ENCODE measurements at regions not wholly inside any gene's neighbourhood (a gene's known extent, or its start where the extent isn't known, plus 50 kb on each side); places are given as distances from the start of the nearest gene placed in this dataset.
"Not testable (repeated sequence)": the region's sequence is repeated elsewhere in the genome, so short reads cannot be mapped to it uniquely, and the experiment has no call there.

DNA sequence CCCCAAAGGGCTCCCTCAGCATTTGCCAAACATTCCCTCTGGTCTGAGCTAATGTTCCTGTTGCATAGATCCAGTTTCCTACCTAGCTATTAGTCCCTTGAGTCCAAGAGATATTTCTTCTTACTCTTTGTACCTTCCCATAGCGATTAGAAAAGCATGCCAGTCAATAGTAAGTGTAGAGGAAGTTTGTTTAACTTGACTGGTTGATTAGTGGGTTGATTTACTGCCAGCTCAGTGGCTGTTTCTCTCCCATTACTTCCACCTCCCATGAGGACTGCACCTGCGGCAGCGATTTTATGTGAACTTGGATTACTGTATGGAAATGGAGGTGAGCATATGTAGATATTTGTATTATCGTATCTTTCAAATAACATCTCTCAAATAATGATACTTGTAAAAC is 1748.4 kb upstream of the CELF4 start:
- peak; percentile 25 for DNase-seq (ENCODE audit: low spot score)

- peak; percentile 17 for DNase-seq (ENCODE audit: low spot score)
Observed at GRCh38 chr18:39311111-39311712, 1745.6 kb upstream of the CELF4 start.

DNA sequence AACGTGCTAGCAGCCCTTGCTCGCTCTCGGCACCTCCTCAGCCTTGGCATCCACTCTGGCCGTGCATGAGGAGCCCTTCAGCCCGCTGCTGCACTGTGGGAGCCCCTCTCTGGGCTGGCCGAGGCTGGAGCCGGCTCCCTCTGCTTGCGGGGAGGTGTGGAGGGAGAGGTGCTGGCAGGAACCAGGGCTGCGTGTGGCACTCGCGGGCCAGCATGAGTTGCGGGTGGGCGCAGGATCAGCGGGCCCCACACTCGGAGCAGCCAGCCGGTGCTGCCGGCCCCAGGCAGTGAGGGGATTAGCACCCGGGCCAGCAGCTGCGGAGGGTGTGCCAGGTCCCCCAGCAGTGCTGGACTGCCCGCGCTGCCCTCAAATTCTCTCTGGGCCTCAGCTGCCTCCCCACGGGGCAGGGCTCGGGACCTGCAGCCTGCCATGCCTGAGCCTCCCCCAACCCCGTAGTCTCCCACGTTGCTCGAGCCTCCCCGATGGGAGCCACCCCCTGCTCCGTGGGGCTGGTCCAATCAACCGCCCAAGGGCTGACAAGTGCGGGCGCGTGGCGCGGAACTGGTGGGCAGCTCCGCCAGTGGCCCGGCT is 1743.4 kb upstream of the CELF4 start:
- not testable (repeated sequence) for DNase-seq (ENCODE audit: low spot score)

DNA sequence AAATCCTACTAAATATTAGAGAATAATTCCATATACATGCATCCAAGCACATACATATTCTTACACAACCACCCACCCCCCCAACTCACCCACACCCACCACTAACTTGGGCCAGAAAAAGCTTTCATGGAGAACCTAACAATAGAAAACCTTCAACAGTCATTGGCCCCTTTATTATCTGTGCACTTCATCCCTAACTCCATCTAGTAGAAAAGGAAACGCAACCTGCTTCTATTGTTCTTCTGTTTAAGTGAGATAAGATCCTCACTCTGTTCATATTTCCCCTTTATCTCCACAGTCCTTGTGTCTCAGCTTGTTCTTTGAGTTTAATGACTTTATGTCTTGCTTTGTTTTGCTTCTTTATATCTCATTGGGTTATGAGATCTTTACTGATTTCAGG is 1740.2 kb upstream of the CELF4 start:
- DNase-seq (ENCODE audit: low spot score), result no peak

DNA sequence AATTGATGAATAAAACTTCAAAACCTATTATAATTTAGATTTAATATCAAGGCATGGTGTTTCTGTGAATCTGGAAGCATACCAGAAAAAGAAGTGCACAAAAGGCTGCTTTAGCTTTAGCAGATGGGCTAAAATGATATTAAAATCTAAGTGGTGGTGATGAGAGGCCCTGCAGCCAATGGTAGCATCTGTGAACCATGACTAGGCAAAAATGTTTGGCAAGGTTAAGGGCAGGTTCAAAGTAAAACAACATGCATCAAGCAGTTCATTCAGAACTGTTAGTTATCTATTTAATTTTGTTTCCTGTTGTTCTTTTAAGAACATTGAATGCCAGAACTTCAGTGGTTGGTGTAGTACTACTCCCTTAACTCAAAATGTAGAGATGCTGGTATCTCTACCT is 1736.9 kb upstream of the CELF4 start:
- no peak for DNase-seq (ENCODE audit: low spot score)

DNA sequence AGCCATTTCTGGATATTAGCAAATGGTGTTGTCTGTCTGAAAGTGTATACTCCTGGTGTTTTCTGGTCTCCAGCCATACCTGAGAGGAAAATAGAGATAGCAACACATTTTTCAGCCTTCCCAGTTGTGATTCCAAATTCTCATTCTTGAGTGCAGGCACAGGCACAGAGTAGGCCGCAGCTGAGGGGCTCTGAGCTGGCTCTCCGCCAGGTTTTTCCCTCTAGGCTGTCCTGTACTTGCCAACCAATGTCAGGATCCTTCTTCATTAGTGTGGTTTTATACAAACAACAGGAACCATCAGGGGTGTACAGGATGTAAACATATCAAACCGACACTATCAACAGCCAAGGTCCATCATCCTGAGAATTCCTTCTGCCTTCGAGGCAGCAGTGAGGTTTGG is 1733.6 kb upstream of the CELF4 start:
- no peak for DNase-seq (ENCODE audit: low spot score)

DNA sequence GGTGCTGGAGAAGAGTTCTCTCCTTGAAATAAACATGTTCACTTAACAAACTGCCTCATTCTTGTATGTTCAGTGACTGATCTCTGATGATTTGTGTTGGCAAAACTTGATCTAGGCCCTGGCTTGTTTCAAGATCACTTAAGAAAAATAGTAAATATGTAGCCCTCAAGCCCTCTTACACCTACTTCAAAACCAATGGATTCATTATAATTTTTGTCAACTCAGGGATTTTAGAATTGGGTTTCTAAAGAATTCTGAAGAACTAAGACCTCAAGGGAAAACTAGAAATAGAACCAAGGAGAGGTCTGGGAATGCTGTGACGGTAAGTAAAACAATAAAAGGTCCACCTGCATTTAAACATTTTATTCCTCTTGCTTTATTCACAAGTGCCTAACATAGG is 1731.6 kb upstream of the CELF4 start:
- no peak for DNase-seq (ENCODE audit: low spot score)

DNA sequence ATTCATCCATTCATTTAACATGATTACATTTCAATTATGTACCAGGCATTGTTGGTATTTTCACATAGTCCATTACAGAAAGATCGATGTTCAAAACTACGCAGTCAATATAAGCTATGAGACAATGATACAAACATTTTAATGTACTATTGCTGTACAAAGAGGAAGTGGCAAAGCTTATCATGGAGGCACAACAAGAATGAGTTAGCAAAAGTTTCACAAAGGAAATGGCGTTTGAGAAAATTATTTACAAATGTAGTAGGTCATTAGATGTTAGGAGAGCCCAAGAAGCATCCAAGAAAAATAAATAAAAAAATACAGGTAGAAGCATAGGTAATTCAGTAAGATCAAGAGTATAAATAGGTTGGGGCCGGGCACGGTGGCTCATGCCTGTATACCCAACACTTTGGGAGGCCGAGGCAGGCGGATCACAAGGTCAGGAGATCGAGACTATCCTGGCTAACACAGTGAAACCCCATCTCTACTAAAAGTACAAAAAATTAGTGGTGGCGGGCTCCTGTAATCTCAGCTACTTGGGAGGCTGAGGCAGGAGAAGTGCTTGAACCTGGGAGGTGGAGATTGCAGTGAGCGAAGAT is 1730.8 kb upstream of the CELF4 start:
- DNase-seq (ENCODE audit: low spot score), result no peak

GRCh38 chr18:39276764-39277163 is 1711.2 kb upstream of the CELF4 start:
- no peak for DNase-seq (ENCODE audit: low spot score)

DNA sequence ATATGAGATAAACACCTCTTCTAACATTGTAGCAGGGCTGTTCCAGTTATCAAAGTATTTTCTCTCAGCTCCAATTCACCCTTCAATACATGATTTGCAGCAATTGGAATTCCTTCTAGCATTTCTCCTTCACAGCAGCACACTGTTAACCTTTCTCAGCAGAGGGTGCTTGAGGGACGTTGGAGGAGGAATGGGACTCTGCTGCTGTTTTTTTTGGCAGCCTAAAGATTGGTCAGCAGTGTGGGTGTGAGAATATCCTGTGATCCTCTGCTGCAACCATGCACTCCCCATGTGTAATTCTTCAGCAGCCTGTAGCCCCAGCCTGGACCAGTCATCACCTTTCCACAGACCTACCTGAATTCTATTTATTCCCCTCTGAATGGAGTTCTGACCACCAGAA is 1708.9 kb upstream of the CELF4 start:
- DNase-seq (ENCODE audit: low spot score), result no peak

DNA sequence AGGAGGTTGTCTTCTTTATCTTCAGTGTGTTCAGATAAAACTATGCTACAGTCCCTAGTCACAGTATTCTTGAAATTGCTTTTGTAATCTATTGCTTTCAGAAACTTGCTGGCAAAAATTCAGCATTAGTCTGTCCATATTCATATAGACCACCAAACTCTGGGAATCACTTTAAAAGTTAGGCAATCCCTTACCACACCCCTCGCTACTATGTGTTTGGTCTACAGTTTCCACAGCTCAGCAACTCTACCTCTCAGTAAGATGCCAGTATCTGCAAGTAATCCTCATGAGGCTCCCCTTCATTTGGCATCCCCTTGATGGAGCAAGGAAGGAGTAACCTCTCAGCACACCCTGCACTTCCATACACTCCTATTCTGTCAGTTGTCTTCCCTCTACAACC is 1706.6 kb upstream of the CELF4 start:
- no peak for DNase-seq (ENCODE audit: low spot score)

GRCh38 chr18:39271654-39272053 is 1706.1 kb upstream of the CELF4 start:
- DNase-seq (ENCODE audit: low spot score), result no peak

DNA sequence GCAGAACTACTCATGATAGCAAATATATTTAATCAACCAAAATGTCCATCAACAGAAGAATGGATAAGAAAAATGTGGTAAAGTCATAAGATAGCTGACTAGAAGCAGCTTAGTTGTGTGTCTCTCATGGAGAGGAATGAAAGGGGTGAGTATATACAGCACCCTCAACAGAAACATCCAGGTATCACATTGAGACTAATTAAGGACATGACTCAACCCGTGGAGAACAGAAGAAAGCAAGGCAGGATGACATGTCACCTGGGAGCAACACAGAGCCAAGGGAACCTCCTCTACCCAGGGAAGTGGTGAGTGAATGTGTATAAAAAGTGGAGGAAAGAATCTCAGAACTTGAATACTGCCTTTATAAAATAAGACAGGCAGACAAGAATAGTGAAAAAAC is 1695.0 kb upstream of the CELF4 start:
- no peak for DNase-seq (ENCODE audit: low spot score)

GRCh38 chr18:39259736-39260135 is 1694.1 kb upstream of the CELF4 start:
- DNase-seq (ENCODE audit: low spot score), result no peak

DNA sequence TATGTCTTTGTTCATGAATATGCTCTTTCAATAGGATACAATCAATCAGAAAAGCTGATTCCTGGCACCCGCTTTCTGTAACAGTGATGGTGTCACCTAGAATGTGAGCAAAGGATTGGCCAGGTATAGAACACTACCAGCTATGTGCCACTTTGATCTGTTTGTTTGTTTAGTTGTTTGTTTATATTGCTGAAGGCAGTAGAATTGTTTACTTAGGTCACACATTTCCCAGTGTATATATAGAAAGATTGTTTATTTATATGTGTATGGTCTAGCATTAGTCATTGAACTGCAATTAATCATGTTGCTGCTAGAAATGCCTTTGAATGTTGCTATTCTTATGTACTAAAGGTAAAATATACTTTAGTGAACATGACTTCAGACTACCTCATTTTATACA is 1678.6 kb upstream of the CELF4 start:
- DNase-seq (ENCODE audit: low spot score), result no peak

- DNase-seq (ENCODE audit: low spot score), result no peak
Observed at GRCh38 chr18:39241534-39241933, 1675.9 kb upstream of the CELF4 start.

DNA sequence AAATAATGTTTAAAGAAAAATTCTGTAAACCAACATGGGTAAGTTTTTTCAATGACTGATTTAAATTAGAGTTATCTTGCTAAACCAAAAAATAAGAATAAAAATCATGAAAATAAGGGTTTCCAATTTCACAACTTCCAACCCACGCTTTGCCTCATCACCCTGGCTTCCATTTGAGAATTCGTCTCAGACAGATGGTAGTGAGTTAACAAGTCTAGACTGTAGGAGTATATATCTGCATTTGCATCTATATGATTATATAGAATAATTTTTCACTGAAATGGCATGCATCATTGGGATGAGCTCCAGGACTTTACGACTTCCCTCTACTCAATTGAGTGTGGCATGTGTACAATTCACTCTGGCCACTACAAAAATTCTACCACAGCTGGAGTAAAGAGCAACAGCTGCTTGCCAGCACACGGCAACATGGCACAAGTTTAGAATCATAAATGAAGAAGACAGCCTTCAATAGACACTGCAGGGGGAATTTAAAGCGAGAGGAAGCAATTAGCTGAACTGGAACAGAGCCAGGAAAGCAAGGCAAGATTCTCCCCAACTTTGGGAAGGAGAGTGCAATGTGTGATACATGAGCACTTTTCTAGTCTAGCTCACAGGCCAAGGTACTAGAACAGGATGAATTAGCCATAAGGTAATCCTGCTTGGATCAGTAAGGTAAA is 1673.5 kb upstream of the CELF4 start:
- DNase-seq (ENCODE audit: low spot score), result no peak

- no peak for DNase-seq (ENCODE audit: low spot score)
Observed at GRCh38 chr18:39235118-39235719, 1669.6 kb upstream of the CELF4 start.

GRCh38 chr18:39232937-39233336 is 1667.3 kb upstream of the CELF4 start:
- DNase-seq (ENCODE audit: low spot score), result no peak

DNA sequence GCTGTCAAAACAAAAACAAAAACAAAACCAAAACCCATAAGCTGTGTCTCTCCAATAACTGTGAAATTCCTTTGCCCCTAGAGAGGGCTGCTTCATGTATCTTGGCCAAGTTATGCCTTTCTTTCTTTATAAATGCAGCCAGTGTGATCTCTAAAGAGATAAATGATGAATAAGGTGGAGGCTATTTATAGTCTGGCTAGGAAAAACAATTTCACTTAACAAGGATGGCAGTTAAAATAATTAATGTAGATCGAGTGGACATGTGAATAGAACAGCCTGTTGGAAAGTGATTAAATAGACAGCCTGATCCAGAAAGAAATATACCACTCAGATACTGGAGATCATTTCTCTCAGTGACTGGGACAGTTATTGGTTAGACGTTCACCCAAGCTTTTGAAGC is 1666.9 kb upstream of the CELF4 start:
- no peak for DNase-seq (ENCODE audit: low spot score)

DNA sequence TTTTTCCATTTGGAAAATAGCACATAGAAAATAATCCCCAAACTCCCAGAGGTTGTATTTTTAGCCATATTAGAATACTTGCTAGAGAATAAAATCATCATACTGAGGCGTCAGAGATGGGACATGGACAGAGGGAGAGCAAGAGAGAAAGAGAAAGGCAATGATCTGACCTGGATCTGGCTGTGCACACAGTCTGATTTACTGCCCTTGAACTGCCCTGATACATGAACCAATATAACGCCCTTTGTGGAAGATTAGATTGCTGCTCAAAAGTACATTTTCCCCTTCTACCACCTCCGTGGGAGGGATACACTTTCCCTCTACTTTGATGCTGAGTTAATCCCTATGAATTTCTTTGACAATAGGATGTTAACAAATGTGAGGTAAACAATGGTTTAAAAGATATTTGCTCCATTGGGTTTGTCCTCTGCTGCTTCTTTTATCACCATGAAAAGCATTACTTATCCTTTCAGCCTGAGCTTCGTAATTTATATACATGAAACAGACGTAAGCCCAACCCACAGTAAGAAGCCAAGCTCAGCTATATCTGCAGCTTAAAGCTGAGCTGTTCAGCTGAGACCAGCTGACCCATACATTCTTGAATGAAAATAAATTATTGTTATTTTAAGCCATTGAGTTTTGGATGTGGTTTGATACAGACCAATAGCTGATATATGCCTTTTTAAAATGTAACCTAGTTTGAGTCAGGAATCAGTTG is 1664.6 kb upstream of the CELF4 start:
- DNase-seq (ENCODE audit: low spot score), result no peak

DNA sequence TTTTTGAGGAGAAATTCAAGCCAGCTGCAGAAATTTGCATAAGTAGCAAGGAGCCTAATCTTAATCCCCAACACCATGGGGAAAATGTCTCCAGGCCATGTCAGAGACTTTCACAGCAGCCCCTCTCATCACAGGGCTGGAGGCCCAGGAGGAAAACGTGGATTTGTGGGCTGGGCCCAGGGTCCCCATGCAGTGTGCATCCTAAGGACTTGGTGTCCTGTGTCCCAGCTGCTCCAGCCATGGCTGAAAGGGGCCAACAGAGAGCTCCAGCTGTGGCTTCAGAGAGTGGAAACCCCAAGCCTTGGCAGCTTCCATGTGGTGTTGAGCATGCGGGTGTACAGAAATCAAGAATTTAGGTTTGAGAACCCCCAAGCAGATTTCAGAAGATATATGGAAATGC is 1662.2 kb upstream of the CELF4 start:
- DNase-seq (ENCODE audit: low spot score), result not testable (repeated sequence)
